PC-3 (cell line): ENCODE measurements at regions not wholly inside any gene's neighbourhood (a gene's known extent, or its start where the extent isn't known, plus 50 kb on each side); places are given as distances from the start of the nearest gene placed in this dataset.
"Not testable (repeated sequence)": the region's sequence is repeated elsewhere in the genome, so short reads cannot be mapped to it uniquely, and the experiment has no call there.

Experiments used
- ATAC-seq: fragments of 200-7000 bp; cut with Tn5 transposase; 2 replicates; pipeline ENCODE4 v1.9.1; 2020; ENCODE audit warnings: mild to moderate bottlenecking, moderate library complexity
- BruUV-seq: library from RNA; stranded (reverse); fragments of 400-500 nt; replicated peaks from 2 replicates; lab custom pipeline; 2021; lab: Mats Ljungman, UMichigan
- CTCF ChIA-PET: fragments of 300-600 bp; sonication (Branson Sonifier 250); formaldehyde crosslinking; loops from one replicate; lab custom pipeline; 2022; ENCODE audit warnings: antibody characterized with exemption; lab: Charles Lee
- POLR2A ChIA-PET: fragments of 300-600 bp; sonication (Branson Sonifier 250); formaldehyde crosslinking; loops from one replicate; lab custom pipeline; 2022; ENCODE audit warnings: antibody characterized with exemption; ENCODE audit not compliant: unreplicated experiment; lab: Charles Lee
- DNase-seq: peaks from one replicate; pipeline ENCODE4 v3.0.0-alpha.2; 2015
- H2AFZ ChIP-seq: fragments of 300-600 bp; sonication (generic); 2 replicates; pipeline ENCODE4 v1.6.0; 2016; ENCODE audit warnings: antibody characterized with exemption, low read length
- H3F3A ChIP-seq: fragments of 300-600 bp; sonication (generic); one replicate; pipeline ENCODE4 v1.6.0; 2017; ENCODE audit warnings: antibody characterized with exemption, low read length, control low read depth, mild to moderate bottlenecking; ENCODE audit not compliant: unreplicated experiment
- H3K27ac ChIP-seq: fragments of 300-600 bp; sonication (generic); 2 replicates; pipeline ENCODE4 v1.5.1; 2016; ENCODE audit warnings: mild to moderate bottlenecking, low read length
- H3K27me3 ChIP-seq: fragments of 300-600 bp; sonication (generic); 2 replicates; pipeline ENCODE4 v1.6.1; 2016; ENCODE audit warnings: low read length, mixed read lengths
- H3K36me3 ChIP-seq: fragments of 300-600 bp; sonication (generic); 2 replicates; pipeline ENCODE4 v1.6.1; 2016; ENCODE audit warnings: low read depth, mixed run types, low read length, mixed read lengths
- H3K4me1 ChIP-seq: fragments of 300-600 bp; sonication (generic); 2 replicates; pipeline ENCODE4 v1.5.1; 2016; ENCODE audit warnings: low read length; ENCODE audit not compliant: insufficient read depth
- H3K4me2 ChIP-seq: fragments of 300-600 bp; sonication (generic); 2 replicates; pipeline ENCODE4 v1.6.0; 2016; ENCODE audit warnings: low read length
- H3K4me3 ChIP-seq: fragments of 300-600 bp; sonication (generic); 2 replicates; pipeline ENCODE4 v1.5.1; 2016; ENCODE audit warnings: mild to moderate bottlenecking, low read length, mixed read lengths
- H3K79me2 ChIP-seq: fragments of 300-600 bp; sonication (generic); 2 replicates; pipeline ENCODE4 v1.6.1; 2017; ENCODE audit warnings: low read length, mixed read lengths
- H3K9ac ChIP-seq: fragments of 300-600 bp; sonication (generic); 2 replicates; pipeline ENCODE4 v1.6.0; 2016; ENCODE audit warnings: mild to moderate bottlenecking, low read length
- H3K9me2 ChIP-seq: fragments of 300-600 bp; sonication (generic); replicated peaks from 2 replicates; pipeline ENCODE4 v1.6.1; 2016; ENCODE audit warnings: mixed run types, low read length, mixed read lengths
- H3K9me3 ChIP-seq: fragments of 300-600 bp; sonication (generic); 2 replicates; pipeline ENCODE4 v1.6.1; 2016; ENCODE audit warnings: low read length, mixed read lengths
- H4K20me1 ChIP-seq: fragments of 300-600 bp; sonication (generic); 2 replicates; pipeline ENCODE4 v1.6.1; 2016; ENCODE audit warnings: low read length, mixed read lengths
- CTCF ChIP-seq: fragments of 300-600 bp; sonication (generic); conservative IDR thresholded peaks from 2 replicates; pipeline ENCODE4 v1.5.1; 2017; ENCODE audit warnings: antibody characterized with exemption, low read depth, mild to moderate bottlenecking, low read length
- EZH2 ChIP-seq: fragments of 300-600 bp; sonication (generic); IDR thresholded peaks from one replicate; pipeline ENCODE4 v1.6.1; 2017; ENCODE audit warnings: antibody characterized with exemption, mild to moderate bottlenecking, low read length; ENCODE audit not compliant: unreplicated experiment
- EZH2phosphoT487 ChIP-seq: fragments of 300-600 bp; sonication (generic); IDR thresholded peaks from 2 replicates; pipeline ENCODE4 v1.6.1; 2018; ENCODE audit warnings: mild to moderate bottlenecking, antibody characterized with exemption, low read length, borderline replicate concordance
- intact Hi-C: fragments of 100-400 bp; cut with micrococcal nuclease; formaldehyde crosslinking; loops from 2 replicates; pipeline ENCODE4 v1.9.0; 2023

- H3F3A ChIP-seq: no peaks in the 10 kb centered on the region
- H3K9me3 ChIP-seq: no peaks in the 10 kb centered on the region
- DNase-seq (no peak), ATAC-seq (no peak)
- no peaks in the 10 kb centered on the region for H3K36me3 ChIP-seq
- no peak overlapping the region for H3K4me3 ChIP-seq
- no peak overlapping the region for H3K9ac ChIP-seq
- ChIA-PET POLR2A (no interaction called here), CTCF (no interaction called here)
- H3K4me1 ChIP-seq: no peaks in the 10 kb centered on the region
- H4K20me1 ChIP-seq: no peaks in the 10 kb centered on the region
- BruUV-seq: no TSS peak
- no peaks in the 10 kb centered on the region for H3K9me2 ChIP-seq
- H3K79me2 ChIP-seq: no peaks in the 10 kb centered on the region
- no peak overlapping the region for H2AFZ ChIP-seq
- intact Hi-C loops: no loop called here
- no peak overlapping the region for H3K4me2 ChIP-seq
- H3K27me3 ChIP-seq: no peaks in the 10 kb centered on the region
- no peak overlapping the region for H3K27ac ChIP-seq
- no peak for TF ChIP-seq EZH2
- no peak for TF ChIP-seq CTCF
- TF ChIP-seq EZH2phosphoT487: no peak
These were observed 257.6 kb downstream of the ANKRD30B start for GRCh38 chr18:15005313-15006130.

- CTCF ChIA-PET, H3K4me1 ChIP-seq, H3K9me2 ChIP-seq, H4K20me1 ChIP-seq, H3K79me2 ChIP-seq, H3K27ac ChIP-seq, H3K9me3 ChIP-seq, H3K27me3 ChIP-seq, POLR2A ChIA-PET, H2AFZ ChIP-seq, ATAC-seq, H3K4me2 ChIP-seq, H3K9ac ChIP-seq, intact Hi-C loops, H3F3A ChIP-seq, BruUV-seq, H3K4me3 ChIP-seq, H3K36me3 ChIP-seq, DNase-seq: not testable (repeated sequence)
These were observed 258.6 kb downstream of the ANKRD30B start for GRCh38 chr18:15006616-15007015.

GRCh38 chr18:15026041-15026440 lies 278.1 kb downstream of the ANKRD30B start:
- H3K79me2 ChIP-seq, H3K4me3 ChIP-seq, H3K27me3 ChIP-seq, H3K9me2 ChIP-seq, H3K9me3 ChIP-seq, H3K27ac ChIP-seq, H3K4me1 ChIP-seq, BruUV-seq, CTCF ChIA-PET, H3K9ac ChIP-seq, intact Hi-C loops, H3F3A ChIP-seq, H4K20me1 ChIP-seq, H2AFZ ChIP-seq, H3K4me2 ChIP-seq, POLR2A ChIA-PET, H3K36me3 ChIP-seq: not testable (repeated sequence)
- peak; percentile 87 for ATAC-seq
- peak; percentile 3 for DNase-seq

- POLR2A ChIA-PET, H3K27ac ChIP-seq, H3K9me2 ChIP-seq, H3K4me1 ChIP-seq, H3K9me3 ChIP-seq, H4K20me1 ChIP-seq, H3K79me2 ChIP-seq, H3K9ac ChIP-seq, CTCF ChIA-PET, H3K27me3 ChIP-seq, H3F3A ChIP-seq, H3K4me3 ChIP-seq, BruUV-seq, H3K36me3 ChIP-seq, intact Hi-C loops: not testable (repeated sequence)
- ATAC-seq: peak; percentile 71
- 0 out of 2 replicates have a peak overlapping the region, but pooled peaks have one; percentile 46 for H3K4me2 ChIP-seq
- peak; percentile 33 for DNase-seq
- peak overlapping the region; percentile 53; the same call in 1 of the 2 replicates for H2AFZ ChIP-seq
These were observed 280.1 kb downstream of the ANKRD30B start for GRCh38 chr18:15028037-15028436.

- H3K4me2 ChIP-seq, H3K9me3 ChIP-seq, H2AFZ ChIP-seq, H3K9me2 ChIP-seq, H3K4me3 ChIP-seq, H3F3A ChIP-seq, H4K20me1 ChIP-seq, BruUV-seq, H3K27me3 ChIP-seq, H3K79me2 ChIP-seq, POLR2A ChIA-PET, H3K4me1 ChIP-seq, CTCF ChIA-PET, intact Hi-C loops, H3K9ac ChIP-seq, DNase-seq, H3K27ac ChIP-seq, H3K36me3 ChIP-seq: not testable (repeated sequence)
- ATAC-seq: peak; percentile 22; the same call in 1 of the 2 replicates
These were observed 312.4 kb downstream of the ANKRD30B start for GRCh38 chr18:15060279-15060880.
